Left ventricle myocardium inferior (tissue), 1 donor: ENCODE measurements at regions not wholly inside any gene's neighbourhood (a gene's known extent, or its start where the extent isn't known, plus 50 kb on each side); places are given as distances from the start of the nearest gene placed in this dataset.
"Not testable (repeated sequence)": the region's sequence is repeated elsewhere in the genome, so short reads cannot be mapped to it uniquely, and the experiment has no call there.

Experiments
- DNase-seq: peaks from one replicate; pipeline ENCODE4 v3.0.0-alpha.2; 2020
- H3K27ac ChIP-seq: fragments of 200-600 bp; replicated peaks from 2 replicates; pipeline ENCODE4 v1.8.0; 2021
- H3K27me3 ChIP-seq: fragments of 200-600 bp; 2 replicates; pipeline ENCODE4 v1.8.0; 2021; ENCODE audit warnings: low read depth
- H3K36me3 ChIP-seq: fragments of 200-600 bp; 2 replicates; pipeline ENCODE4 v1.8.0; 2021
- H3K4me1 ChIP-seq: fragments of 200-600 bp; 2 replicates; pipeline ENCODE4 v1.8.0; 2021
- H3K4me3 ChIP-seq: fragments of 200-600 bp; 2 replicates; pipeline ENCODE4 v1.8.0; 2021; ENCODE audit warnings: mild to moderate bottlenecking, moderate library complexity
- H3K9me3 ChIP-seq: fragments of 200-600 bp; replicated peaks from 2 replicates; pipeline ENCODE4 v1.8.0; 2021
- intact Hi-C: fragments of 100-400 bp; cut with micrococcal nuclease; formaldehyde crosslinking; loops from one replicate; pipeline ENCODE4 v1.11.0; 2022
- TF ChIP-seq, protein P1 (sequence below): fragments of 200-600 bp; IDR thresholded peaks from 2 replicates; pipeline ENCODE4 v1.8.0; 2021; ENCODE audit warnings: antibody characterized with exemption, mild to moderate bottlenecking, borderline replicate concordance
- donor health status: DM: no; HTN: yes; CAD: no; lungs with severe emphysema.

DNA sequence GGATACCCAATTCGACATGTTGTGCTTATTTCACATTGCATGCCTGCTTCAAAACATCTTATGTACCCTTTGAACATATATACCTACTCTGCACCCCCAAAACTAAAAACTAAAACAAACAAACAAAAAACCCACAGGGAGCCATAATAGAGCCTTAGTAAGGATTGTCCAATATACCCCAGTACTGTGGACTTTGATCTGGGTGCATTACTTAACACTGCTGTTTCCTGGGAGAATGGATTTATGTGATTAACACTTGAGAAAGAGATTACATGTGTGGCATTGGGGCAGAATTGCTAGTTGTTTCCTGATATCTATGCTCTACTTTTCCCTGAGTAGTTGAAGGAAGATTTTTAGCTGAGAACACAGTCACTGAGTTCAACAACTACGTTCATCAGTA is 583.4 kb upstream of the ROBO1 start:
- no peak for DNase-seq
- TF ChIP-seq, protein P1, sequence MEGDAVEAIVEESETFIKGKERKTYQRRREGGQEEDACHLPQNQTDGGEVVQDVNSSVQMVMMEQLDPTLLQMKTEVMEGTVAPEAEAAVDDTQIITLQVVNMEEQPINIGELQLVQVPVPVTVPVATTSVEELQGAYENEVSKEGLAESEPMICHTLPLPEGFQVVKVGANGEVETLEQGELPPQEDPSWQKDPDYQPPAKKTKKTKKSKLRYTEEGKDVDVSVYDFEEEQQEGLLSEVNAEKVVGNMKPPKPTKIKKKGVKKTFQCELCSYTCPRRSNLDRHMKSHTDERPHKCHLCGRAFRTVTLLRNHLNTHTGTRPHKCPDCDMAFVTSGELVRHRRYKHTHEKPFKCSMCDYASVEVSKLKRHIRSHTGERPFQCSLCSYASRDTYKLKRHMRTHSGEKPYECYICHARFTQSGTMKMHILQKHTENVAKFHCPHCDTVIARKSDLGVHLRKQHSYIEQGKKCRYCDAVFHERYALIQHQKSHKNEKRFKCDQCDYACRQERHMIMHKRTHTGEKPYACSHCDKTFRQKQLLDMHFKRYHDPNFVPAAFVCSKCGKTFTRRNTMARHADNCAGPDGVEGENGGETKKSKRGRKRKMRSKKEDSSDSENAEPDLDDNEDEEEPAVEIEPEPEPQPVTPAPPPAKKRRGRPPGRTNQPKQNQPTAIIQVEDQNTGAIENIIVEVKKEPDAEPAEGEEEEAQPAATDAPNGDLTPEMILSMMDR, result no peak
- Histone ChIP-seq H3K9me3 (peaks cover 2% of the 10 kb centered on the region), H3K27me3 (no peaks in the 10 kb centered on the region), H3K36me3 (no peaks in the 10 kb centered on the region), H3K4me1 (no peaks in the 10 kb centered on the region), H3K4me3 (no peak overlapping the region), H3K27ac (no peak overlapping the region)
- intact Hi-C loops, result no loop called here

DNA sequence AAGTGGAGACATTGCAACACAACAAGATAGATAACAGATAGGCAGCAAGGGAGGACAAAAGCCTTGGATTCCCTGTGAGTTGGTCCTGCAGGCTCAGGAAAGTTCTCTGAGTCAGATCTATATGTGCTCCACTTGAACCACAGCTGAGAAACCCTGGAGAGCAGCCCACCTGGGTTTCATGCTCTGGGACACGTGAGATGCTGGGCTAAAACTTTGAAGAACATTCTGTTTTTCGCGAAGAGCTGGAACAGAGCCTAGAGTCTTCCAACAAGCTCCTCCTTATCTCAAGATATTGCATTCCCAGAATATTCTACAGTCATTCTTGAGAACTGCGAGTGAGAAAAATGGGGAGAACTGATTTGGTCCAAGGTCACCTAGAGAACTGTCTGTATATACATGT is 583.0 kb upstream of the ROBO1 start:
- no peaks in the 10 kb centered on the region for H3K27me3 ChIP-seq
- no peaks in the 10 kb centered on the region for H3K4me1 ChIP-seq
- peaks cover 2% of the 10 kb centered on the region for H3K9me3 ChIP-seq
- TF ChIP-seq, protein P1, result no peak
- no peak overlapping the region for H3K4me3 ChIP-seq
- intact Hi-C loops, result no loop called here
- no peak overlapping the region for H3K27ac ChIP-seq
- no peaks in the 10 kb centered on the region for H3K36me3 ChIP-seq
- DNase-seq, result no peak

DNA sequence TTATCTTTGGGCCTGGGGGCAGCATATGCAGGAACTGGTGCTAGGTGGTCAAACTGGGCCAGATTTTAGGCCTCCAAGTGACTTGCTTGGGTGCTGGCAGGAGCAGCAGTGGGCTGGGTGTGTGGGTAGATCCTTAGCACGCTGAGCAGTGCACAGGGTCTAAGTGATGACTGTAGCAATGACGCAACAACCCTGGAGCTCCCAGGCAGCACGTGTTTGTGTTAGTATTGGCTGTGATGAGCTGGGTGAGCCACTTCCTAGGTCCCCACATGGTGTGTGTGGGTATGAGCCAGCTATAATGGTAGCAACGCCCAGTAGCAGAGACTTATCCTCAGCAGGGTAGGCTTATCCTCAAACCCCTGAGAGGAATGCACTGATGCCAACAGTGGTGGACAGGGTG is 570.6 kb upstream of the ROBO1 start:
- no peaks in the 10 kb centered on the region for H3K4me1 ChIP-seq
- peaks cover 14% of the 10 kb centered on the region for H3K9me3 ChIP-seq
- no peak overlapping the region for H3K27ac ChIP-seq
- intact Hi-C loops, result no loop called here
- no peak for DNase-seq
- TF ChIP-seq, protein P1, result no peak
- no peaks in the 10 kb centered on the region for H3K36me3 ChIP-seq
- H3K27me3 ChIP-seq, result no peaks in the 10 kb centered on the region
- no peak overlapping the region for H3K4me3 ChIP-seq

DNA sequence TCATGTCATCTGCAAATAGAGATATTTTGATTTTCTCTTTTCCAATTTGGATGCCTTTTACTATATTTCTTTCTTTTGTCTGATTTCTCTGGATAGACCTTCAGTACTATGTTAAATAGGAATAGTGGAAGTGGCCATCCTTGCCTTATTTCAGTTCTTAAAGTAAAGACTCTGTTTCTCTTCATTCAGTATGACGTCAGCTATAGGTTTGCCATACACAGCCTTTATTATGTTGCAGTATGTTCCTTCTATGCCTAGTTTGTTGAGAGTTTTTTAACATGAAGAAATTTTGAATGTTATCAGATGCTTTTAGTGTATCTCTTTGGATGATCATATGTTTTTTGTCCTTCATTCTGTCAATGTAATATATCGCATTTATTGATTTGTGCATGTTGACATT is 566.7 kb upstream of the ROBO1 start:
- TF ChIP-seq, protein P1, result no peak
- no peaks in the 10 kb centered on the region for H3K27me3 ChIP-seq
- H3K4me1 ChIP-seq, result no peaks in the 10 kb centered on the region
- no peak overlapping the region for H3K27ac ChIP-seq
- no peak overlapping the region for H3K4me3 ChIP-seq
- H3K36me3 ChIP-seq, result no peaks in the 10 kb centered on the region
- H3K9me3 ChIP-seq, result peaks cover 14% of the 10 kb centered on the region
- intact Hi-C loops, result no loop called here
- DNase-seq, result no peak

DNA sequence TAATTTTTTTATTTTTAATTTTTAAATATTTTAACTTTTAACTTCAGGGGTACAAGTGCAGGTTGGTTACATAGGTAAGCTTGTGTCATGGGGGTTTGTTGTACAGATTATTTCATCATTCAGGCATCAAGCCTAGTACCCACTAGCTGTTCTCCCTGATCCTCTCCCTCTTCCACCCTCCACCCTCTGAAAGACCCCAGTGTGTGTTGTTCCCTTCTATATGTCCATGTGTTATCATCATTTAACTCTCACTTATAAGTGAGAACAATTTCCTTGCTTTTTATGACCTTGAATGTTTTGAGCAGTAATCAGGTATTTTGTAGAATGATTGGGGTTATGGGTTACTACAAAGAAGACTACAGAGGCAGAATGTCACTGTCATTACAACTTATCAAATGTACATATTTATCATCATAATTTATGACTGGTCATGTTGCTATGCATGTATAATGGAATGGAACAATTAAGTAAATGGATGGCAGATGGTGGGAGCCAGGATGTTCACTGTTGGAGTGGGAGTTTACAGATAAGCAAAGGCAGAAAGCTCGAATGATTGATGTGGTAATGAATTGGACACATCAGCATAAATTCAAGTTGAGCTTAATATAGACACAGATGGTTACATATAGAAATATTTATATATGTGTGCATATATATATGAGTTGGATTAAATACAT is 563.8 kb upstream of the ROBO1 start:
- TF ChIP-seq, protein P1, result no peak
- Histone ChIP-seq H3K36me3 (no peaks in the 10 kb centered on the region), H3K9me3 (peaks cover 12% of the 10 kb centered on the region), H3K27ac (no peak overlapping the region), H3K27me3 (no peaks in the 10 kb centered on the region), H3K4me3 (no peak overlapping the region), H3K4me1 (no peaks in the 10 kb centered on the region)
- DNase-seq, result no peak
- intact Hi-C loops, result no loop called here

DNA sequence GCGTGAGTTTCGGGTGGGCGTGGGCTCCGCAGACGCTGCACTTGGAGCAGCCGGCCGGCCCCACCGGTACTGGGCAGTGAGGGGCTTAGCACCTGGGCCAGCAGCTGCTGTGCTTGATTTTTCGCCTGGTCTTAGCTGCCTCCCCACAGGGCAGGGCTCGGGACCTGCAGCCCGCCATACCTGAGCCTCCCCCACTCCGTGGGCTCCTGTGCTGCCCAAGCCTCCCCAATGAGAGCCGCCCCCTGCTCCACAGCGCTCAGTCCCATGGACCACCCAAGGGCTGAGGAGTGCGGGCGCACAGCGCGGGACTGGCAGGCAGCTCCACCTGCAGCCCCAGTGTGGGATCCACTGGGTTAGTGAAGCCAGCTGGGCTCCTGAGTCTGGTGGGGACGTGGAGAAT is 546.7 kb upstream of the ROBO1 start:
- H3K27ac ChIP-seq, intact Hi-C loops, H3K36me3 ChIP-seq, H3K27me3 ChIP-seq, H3K4me3 ChIP-seq, DNase-seq, H3K4me1 ChIP-seq: not testable (repeated sequence)
- peaks cover 43% of the 10 kb centered on the region for H3K9me3 ChIP-seq
